Endometrial microvascular endothelial cells (primary cell): ENCODE measurements at regions not wholly inside any gene's neighbourhood (a gene's known extent, or its start where the extent isn't known, plus 50 kb on each side); places are given as distances from the start of the nearest gene placed in this dataset.

Experiments
- in situ Hi-C: cut with HindIII; loops from 2 replicates; pipeline ENCODE4 v1.10.0; 2017; ENCODE audit warnings: low sequenced_read_pairs, low pct_unique_long_range_greater_than_20kb; ENCODE audit errors: inconsistent ontology term

DNA sequence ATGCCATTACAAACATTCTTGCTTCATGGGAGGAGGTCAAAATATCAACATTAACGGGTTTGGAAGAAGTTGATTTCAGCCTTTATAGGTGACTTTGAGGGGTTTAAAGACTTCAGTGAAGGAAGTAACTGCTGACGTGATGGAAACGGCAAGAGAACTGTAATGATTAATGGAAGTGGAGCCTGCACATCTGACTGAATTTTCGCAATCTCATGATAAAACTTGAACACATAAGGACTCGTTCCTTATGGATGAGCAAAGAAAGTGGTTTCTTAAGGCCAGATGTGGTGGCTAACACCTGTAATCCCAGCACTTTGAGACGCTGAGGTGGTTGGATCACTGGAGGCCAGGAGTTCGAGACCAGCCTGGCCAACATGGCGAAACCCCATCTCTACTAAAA is 226.1 kb downstream of the BCAS1 start:
- in situ Hi-C loops: loop anchor here (25.0 kb wide), 1 partner anchor 157 kb away; no protein-coding TSS in a partner anchor

DNA sequence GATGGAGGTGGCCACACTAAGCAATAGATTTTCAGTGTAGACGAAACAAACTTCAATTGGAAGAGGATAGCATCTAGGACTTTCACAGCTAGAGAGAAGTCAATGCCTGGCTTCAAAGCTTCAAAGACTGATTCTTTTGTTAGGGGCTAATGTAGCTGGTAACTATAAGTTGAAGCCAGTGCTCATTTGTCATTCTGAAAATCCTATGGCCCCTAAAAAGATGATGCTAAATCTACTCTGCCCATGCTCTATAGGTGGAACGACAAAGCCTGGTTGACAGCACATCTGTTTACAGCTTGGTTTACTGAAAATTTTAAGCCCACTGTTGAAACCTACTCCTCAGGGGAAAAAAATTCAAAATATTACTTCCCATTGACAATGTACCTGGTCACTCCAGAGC is 226.7 kb downstream of the BCAS1 start:
- in situ Hi-C loops: loop anchor here (25.0 kb wide), 1 partner anchor 156 kb away; no protein-coding TSS in a partner anchor

DNA sequence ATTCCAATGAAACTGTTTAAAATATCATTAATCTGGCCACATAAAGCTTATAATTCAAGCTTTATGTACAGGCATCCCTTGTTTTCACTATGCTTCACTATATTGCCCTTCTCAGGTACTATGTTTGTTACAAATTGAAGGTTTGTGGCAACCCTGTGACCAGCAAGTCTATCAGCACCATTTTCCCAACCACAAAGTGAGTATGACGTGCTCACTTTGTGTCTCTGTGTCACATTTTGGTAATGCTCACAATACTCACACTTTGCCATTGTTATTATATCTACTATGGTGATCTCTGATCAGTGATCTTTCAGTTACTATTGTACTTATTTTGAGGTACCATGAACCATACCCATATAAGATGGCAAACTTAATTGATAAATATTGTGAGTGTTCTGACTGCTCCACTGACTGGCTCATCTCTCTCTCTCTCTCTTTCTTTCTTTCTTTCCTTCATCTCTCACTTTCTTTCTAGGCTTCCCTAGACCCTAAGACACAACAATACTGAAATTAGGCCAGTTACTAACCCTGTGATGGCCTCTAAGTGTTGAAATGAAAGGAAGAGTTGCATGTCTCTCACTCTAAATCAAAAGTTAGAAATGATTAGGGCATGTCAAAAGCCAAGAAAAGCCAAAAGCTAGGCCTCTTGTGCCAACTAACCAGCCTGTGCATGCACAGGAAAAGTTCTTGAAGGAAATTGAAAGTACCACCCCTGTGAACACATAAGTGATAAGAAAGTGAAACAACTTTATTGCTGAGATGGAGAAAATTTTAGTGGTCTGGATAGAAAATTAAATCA is 227.9 kb downstream of the BCAS1 start:
- in situ Hi-C loops: loop anchor here (25.0 kb wide), 1 partner anchor 155 kb away; no protein-coding TSS in a partner anchor

DNA sequence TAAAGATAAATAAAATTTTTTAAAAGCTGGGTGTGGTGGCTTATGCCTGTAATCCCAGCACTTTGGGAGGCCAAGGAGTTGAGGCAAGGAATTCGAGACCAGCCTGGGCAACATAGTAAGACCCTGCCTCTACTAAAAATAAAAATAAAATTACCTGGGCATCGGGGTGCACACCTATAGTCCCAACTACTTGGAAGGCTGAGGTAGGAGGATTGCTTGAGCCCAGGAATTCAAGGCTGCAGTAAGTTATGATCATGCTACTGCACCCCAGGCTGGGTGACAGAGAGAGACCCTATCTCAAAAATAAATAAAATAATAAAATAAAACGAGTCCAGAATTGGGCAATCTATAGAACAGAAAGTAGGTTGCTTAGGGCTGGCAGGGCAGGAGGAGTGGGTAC is 228.7 kb downstream of the BCAS1 start:
- in situ Hi-C loops: loop anchor here (25.0 kb wide), 1 partner anchor 154 kb away; no protein-coding TSS in a partner anchor

DNA sequence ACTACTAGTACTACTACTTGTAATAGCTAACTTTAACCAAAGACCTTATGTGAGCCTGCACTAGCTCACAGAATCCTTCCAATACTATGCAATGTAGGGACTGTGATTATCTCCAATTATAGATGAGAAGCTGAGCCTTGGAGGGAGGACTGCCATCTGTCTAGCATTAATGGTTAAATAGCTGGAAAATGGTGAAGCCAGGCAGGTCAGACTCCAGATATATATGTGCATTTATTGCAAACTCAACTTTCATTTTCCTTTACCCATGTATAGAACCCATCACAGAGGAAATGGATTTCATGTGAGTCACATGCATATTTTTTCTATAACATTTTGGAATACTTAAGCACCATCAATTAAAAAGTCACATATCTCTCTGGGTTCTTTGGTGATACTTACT is 229.9 kb downstream of the BCAS1 start:
- in situ Hi-C loops: loop anchor here (25.0 kb wide), 1 partner anchor 153 kb away; no protein-coding TSS in a partner anchor

DNA sequence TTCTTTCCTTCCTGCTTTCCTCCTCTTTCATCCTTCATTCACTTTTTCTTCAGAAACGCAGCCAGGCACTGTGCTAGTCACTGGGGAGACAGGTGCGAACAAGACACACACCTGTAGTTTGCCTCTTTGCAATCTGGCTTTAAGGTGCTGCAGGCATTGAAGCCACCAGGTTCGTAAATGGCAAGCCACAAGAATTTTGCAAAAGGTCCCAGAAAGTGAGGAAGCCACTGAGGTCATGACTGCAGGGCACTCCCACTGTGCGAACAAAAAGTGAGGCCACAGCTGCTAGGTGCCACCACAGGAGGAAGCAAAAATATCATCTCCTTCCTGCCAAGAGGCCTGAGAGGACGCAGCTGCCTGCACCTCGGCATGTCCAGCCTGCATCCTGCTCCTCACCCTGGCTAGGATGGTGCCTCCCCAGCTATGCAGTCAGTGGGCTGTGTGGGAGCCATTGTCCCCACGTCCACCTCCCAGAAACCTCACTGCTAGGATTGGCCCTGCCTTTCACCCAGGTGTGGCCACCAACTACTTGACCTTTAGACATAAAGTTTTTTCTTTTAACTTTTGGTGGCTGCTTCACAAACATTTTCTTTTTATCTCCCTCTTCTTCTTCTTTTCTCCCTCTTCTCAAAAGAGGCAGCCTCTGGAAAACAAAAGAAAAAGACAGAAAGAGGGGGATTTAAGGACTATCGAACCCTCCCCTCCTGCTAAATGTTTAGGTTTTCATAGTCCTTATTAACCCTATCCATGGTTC is 230.8 kb downstream of the BCAS1 start:
- in situ Hi-C loops: loop anchor here (10.0 to 25.0 kb wide), 2 partner anchors 45 to 152 kb away; no protein-coding TSS in a partner anchor

DNA sequence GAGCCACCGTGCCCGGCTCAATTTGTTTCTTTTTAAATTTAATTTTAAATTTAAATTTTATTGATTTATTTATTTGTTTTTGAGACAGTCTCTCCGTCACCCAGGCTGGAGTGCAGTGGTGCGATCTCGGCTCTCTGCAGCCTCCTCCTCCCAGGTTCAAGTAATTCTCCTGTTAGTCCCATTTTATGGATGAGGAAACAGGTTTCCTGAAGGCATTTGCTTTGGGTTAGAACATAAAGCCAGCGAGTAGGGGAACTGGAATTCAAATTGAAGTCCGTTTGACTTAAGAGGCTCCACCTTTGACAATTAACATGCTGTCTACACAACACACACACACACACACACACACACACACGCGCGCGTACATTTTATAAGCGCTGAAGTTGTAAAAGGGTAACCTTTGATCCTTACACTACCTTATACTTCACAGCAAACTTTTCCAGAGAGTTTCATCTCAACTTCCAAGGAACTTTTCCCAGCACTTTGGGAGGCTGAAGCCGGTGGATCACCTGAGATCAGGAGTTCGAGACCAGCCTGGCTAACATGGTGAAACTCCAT is 232.0 kb downstream of the BCAS1 start:
- in situ Hi-C loops: loop anchor here (10.0 to 25.0 kb wide), 2 partner anchors 46 to 151 kb away; no protein-coding TSS in a partner anchor

DNA sequence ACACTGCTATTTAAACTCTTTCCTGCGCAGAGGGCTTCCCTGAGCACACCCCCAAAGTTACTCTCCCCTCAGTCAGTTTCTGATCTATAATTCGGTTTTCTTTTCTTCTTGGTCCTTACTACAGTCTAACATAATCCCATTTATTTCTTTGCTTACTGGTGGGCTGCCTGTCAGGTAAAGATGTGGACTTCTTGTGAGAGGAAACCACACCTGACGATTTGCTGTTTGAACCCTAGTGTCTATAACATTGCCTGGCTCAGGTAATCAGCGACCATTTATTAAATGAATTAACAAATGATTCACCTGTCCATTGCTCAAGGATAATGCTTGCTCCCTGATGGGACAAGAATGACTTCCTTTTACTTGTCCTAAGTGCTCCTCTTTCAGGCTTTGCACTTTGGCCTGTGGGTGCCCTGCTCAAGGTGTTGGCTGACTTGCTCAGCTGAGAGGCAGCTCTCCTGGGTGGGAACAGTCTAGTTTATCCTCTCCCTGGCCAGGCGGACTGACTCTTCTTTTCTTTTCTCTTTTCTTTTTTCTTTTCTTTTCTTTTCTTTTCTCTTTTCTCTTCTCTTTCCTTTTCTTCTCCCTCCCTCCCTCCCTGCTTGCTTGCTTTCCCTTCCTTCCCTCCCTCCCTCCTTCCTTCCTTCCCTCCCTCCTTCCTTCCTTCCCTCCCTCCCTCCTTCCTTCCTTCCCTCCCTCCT is 233.1 kb downstream of the BCAS1 start:
- in situ Hi-C loops: loop anchor here (10.0 to 25.0 kb wide), 2 partner anchors 48 to 150 kb away; no protein-coding TSS in a partner anchor

DNA sequence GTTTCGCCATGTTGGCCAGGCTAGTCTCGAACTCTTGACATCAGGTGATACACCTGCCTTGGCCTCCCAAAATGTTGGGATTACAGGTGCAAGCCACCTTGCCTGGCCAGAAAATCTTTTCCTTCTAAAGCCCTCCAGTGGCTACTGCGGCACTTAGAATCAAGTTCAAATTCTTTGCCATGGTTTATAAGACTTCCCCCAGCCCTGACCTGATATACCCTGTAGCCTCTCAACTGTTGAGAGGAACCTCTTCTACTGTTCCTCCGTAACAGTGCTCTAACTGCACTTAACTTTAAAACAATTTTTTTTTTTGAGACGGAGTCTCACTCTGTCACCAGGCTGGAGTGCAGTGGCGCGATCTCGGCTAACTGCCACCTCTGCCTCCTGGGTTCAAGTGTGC is 235.6 kb downstream of the BCAS1 start:
- in situ Hi-C loops: loop anchor here (10.0 to 25.0 kb wide), 2 partner anchors 50 to 147 kb away; no protein-coding TSS in a partner anchor

DNA sequence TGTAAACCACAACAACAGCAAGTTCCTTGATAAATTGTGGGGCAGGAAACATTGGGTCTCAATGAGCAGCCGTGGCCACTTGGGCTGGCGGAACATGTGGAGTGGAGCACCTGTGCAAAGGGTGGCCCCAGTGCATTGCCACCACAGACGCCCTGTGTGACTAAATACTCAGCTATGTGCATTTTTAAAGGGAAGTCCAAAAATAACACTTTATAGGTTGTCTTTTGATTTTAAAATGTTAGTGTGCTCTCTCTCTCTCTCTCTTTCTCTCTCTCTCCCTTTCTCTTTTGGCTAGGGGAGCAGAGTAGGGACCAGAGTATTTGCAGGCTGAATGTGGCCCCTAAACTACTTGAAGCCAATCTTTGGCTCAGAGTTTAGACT is 236.3 kb downstream of the BCAS1 start:
- in situ Hi-C loops: loop anchor here (10.0 to 25.0 kb wide), 2 partner anchors 51 to 147 kb away; no protein-coding TSS in a partner anchor

DNA sequence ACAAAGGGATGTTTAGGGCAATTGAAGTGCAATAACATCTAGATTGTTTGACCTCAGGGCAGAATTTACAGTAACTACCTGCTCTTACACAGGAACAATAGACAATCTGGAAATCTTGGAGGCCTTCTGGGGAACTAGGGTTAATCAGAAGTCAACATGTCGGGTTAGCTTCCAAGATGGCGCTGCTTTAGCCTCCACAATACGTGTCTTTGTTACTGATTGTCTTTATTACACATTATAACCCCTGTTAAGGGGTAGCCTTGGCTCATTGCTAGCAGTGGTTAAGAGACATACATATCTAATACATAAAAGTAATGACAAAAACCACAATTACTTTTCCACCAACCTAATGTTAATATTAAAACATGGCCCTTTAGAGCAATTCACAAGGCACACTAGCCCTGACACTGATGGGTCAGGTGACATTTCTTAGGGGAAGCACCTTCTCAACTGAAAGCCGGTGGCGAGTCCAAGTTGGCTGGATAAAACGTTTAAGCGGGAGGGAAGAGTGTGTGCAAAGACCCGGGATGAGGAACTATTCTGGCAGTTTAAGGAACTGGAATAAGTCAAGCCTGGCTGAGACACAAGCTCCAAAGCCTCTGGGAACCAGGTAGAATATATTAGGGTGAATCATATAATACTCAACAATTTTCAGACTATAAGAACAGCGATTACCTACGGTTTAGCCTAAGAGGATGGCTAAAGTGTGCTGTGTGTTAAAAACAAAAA is 236.9 kb downstream of the BCAS1 start:
- in situ Hi-C loops: loop anchor here (10.0 to 25.0 kb wide), 2 partner anchors 51 to 146 kb away; no protein-coding TSS in a partner anchor

DNA sequence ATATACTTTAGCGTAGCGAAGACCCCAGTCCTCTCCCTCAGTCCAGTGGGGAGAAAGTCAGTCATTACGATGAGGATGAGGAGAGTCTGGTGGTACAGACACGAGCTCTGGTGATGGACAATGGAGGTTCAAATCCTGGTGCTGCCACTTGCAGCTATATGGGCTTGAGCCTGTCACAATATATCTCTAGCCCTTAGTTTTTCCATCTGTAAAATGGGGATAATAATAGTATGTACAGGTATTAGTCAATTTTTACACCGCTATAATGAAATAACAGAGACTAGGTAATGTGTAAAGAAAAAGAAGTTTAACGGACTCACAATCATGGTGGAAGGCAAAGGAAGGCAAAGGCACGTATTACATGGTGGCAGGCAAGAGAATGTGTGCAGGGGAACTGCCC is 237.9 kb downstream of the BCAS1 start:
- in situ Hi-C loops: loop anchor here (10.0 to 25.0 kb wide), 2 partner anchors 52 to 145 kb away; no protein-coding TSS in a partner anchor

DNA sequence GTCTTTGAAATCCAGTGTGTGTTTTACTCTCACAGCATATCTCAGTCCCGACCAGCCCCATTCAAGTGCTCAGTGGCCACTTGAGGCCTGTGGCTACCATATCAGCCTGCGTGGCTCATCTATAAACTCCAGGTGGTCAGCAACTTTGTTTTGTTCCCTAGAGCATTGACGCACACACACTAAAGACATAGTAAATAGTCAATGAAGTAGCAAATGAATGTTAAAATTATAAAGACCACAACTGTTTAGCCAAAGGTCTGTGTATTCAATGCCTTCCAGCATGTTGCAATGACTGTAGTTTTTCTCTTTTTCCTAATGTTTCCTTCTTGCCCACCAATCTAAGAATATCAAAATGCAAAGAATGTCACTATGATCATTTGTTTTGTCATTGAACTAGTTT is 238.2 kb upstream of the ZNF217 start:
- in situ Hi-C loops: loop anchor here (10.0 to 25.0 kb wide), 2 partner anchors 53 to 145 kb away; no protein-coding TSS in a partner anchor

DNA sequence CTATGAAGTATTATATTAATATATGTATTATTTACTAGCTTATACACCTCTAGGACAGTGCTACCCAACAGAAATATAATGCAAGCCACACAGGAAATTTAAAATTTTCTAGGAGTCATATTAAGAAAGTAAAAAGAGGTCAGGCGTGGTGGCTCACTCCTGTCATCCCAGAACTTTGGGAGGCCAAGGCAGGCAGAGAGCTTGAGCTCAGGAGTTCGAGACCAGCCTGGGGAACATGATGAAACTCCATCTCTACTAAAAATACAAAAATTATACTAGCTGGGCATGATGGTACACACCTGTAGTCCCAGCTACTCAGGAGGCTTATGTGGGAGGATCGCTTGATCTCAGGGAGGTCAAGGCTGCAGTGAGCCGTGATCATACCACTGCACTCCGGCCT is 237.6 kb upstream of the ZNF217 start:
- in situ Hi-C loops: loop anchor here (10.0 to 25.0 kb wide), 2 partner anchors 54 to 144 kb away; no protein-coding TSS in a partner anchor

DNA sequence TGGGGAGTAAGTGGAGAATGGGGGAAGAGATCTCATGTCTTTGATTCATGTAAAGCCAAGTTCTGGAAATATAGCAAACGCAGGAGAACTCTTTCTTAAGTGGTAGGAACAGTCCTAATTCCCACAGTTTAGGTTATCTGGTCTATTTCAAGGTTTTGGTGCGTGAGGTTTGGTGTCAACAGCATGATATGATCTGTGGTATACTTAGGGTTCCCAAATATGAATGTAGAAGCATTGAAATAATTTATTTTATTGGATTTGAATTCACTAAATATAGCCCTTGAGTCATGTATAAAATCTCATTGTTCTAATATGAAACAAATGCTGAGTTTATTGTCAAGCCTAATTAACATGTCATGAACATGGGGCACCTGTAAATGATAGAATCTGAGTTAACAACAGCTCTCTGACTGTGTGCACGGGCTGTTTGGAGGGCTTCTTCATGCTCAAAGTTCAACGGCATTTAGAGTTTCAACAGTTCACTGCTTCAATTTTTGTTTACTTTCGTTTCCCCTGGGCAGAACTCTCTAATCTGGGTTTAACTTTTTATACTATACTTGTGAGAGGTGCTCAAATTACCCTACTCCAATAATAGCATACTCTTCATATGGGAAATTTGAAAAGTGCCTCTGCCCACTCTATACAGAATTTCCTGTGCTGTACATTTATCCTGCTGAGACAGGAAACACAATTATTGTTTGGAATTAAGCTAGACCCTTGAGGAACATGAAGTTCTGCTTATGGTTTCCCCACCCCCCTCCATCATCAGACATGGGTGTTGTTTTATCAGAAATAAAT is 236.3 kb upstream of the ZNF217 start:
- in situ Hi-C loops: loop anchor here (10.0 to 25.0 kb wide), 2 partner anchors 55 to 143 kb away; no protein-coding TSS in a partner anchor

DNA sequence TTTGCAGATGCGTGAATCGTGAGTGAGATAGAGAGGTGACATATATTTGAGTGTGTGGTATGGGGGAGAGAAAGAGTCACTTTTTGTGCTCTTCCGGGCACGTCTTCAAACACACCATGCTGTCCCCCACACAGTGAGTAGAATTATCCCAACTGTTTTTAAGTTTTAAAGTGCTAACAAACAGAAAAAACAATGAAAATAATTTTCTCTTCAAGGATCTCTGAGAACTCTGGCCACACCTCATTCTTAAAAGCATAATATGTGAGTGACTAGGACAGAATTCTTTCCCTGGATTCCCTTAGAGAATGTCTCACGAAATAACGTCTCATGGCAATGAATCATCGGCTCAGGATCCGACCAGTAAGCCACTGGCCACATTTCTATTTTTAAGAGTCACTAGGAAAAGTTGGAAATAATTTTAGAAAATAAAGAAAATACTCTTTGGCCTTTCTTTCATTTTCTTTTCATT is 235.7 kb upstream of the ZNF217 start:
- in situ Hi-C loops: loop anchor here (25.0 kb wide), 1 partner anchor 142 kb away; no protein-coding TSS in a partner anchor
